ENCODE measurements at regions not wholly inside any gene's neighbourhood (a gene's known extent, or its start where the extent isn't known, plus 50 kb on each side); places are given as distances from the start of the nearest gene placed in this dataset.

GRCh38 chr2:145666552-145666951 is 1146.6 kb upstream of the ZEB2 start:
- no peak for TF ChIP-seq CTCF (IDR thresholded peaks at IDR 0.05)
- no peak for TF ChIP-seq POLR2A (IDR thresholded peaks at IDR 0.05)

Measured in testis (tissue), 2 donors.